COR-L47 (cell line): ENCODE measurements at regions not wholly inside any gene's neighbourhood (a gene's known extent, or its start where the extent isn't known, plus 50 kb on each side); places are given as distances from the start of the nearest gene placed in this dataset.
A peak's percentile ranks its signal among the peaks of the same experiment; 100 is the strongest.

Experiments used
- DNase-seq: peaks from one replicate; lab custom pipeline; 2025; lab: John Stamatoyannopoulos, UW

DNA sequence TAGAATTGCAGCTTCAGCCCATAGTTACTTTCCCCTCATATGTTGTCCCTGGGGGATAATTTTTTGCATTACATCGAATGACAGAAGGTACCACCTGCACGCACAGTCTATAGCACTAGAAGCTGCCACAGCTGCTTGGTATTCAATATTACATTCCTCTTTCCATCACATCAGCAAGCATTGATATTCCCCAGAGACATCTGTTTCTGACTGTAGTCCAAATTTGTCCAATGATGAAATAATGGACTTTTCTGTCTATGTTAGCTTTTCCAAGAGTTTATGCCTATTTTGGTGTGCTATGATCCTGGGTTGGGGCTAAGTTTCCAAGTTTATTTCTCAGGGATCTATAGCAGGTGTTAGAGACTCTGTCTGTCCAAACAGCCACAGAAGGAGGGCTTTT, 335.4 kb downstream of the LRIG3 start:
- no peak for DNase-seq

DNA sequence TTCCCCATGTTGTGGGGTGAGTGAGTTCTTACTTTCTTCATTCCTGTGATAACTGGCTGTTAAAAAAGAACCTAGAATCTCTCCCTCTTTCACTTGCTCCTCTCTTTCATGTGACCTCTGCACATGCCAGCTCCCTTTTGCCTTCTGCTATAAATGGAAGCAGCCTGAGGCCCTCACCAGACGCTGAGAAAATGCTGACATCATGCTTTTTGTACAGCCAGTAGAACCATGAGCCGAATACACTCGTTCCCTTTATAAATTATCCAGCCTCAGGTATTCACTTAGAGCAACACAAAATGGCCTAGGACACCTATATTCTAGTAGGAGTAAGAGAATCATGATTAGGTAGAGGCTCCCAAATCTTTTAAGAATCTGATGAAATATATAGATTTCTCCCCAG, 333.5 kb downstream of the LRIG3 start:
- DNase-seq, result no peak

DNA sequence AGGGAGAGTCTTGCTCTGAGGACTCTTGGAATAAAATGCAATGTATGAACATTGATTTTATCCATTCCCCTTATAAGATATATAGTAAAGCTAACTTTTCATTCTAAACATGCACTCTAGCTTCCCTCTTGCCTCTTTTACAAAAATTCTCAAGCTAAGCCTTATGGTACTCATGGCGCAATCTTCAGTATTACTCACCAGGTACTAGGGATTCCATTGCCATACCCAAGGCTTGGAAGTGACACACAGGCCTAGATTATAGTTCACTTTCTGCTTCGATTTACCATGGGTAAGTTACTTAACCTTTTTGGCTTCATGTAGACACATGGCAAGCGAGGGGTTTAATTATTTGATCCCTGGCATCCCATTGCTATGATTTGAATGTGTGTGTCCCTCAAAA, 331.5 kb downstream of the LRIG3 start:
- DNase-seq, result no peak

DNA sequence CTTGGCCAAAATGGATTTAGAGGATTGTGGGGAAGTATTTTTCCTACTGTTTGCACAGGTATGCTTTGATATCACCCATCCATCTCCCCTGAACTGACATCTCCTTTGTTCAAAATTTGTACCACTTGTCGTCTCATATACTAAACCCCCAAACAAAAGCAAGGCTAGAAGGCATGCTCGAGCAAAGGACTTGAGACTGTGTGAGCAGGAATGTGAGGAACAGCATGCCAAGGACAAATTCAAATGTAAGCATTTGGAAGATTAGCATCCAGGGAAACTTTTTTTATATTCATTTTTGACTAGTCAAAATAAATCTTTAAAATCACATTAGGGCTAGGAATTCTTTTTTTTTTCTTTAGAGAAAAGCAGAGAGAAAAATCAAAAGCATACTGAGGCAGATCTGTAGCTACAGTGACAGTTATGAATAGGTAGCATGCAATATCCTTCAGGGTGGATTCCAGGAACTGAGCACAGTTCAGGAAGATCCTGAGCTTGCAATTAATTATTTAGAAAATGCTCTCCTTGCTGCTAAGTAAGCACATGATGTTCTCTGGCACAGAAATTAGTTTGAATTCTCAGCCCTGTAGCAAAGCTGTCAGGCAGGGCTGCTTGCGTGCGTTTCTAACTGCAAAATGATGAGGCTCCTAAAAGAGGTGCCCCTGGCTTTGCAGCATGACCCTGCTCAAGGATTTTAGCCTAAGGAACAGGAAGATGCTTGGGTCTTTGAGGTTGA, 327.7 kb downstream of the LRIG3 start:
- no peak for DNase-seq

DNA sequence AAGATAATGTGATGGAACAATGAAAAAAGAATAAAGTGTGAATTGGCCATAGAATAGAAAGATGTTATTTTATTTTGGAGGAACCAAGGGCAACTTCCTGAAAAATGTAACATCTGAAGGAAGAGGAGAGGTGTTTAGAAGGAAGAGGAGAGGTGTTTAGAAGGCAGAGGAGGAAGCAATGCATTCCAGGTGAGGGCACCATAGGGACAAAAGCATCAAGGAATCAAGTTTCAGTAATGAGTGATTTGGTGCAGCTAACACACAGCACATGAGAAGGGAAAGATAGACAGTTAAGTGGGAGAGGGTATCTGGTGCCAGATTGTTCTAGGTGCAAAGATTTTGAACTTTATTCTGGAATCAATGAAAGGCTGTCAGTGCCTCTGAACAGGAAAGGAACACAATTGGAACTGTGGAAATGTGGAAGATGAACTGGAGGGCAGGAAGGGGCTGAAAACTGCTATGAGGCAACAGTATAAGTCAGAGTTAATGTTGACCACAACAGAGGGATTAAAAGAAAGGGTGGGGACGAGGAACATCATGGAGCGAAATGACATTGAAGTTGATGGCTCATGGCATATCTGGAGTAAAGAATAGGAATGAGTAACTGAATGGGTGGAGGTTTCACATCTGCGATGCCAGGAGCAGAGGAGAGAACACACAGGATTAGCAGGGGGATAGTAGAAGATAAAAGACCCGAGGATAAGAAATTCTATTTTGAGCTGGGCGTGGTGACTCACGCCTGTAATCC, 326.6 kb downstream of the LRIG3 start:
- DNase-seq, result no peak

DNA sequence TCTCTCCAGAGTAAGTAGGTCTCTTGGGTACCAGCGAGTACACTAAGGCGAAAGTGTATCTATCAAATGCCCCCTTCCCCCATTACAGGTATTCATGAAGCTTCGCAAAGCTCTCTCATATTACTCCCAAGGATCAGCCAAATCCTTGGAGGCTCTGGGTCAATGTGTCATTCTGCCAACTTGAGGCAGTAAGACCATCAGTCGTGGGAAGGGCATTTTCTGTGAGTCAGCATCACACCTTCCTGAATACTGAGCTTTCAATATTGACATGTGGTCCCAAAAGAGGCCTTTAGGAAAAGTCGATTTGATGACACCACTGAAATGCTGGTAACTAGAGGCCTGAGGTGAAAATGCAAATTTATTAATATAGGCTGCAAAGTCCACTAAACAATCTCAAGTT, 323.9 kb downstream of the LRIG3 start:
- DNase-seq, result no peak

DNA sequence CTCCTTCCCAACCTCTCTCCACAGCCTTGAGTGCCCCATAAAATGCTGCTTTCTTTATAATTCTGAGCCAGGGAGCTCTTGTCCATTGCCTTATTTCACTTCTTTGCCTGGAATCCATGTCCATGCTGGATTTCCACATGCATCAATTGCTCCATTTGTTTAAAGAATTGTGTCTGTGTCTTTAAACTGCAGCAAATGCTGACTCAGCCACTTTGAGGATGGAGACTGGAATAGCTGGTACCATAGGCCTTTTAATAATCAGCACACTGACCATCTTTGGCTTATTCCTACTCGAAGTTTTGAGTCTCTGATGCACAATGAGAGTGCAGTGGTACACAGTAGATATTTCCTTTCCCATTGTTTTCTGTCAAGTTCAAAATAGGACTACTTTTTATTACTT, 318.8 kb downstream of the LRIG3 start:
- DNase-seq, result no peak

DNA sequence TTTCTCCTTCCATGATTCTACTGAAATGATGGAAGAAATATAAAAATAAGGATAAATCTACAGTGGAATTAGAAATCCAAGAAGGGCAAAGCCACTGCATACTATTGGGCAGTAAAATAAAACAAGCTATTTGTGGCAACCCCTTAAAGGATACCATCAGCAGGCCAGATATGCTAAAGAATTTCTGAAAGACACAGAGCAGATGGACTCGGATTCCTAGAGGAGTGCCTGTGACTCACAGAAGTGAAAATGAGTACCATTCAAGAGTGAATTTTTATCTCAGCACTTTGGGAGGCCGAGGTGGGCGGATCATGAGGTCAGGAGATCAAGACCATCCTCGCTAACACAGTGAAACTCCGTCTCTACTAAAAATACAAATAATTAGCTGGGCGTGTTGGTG, 318.1 kb downstream of the LRIG3 start:
- DNase-seq, result no peak

DNA sequence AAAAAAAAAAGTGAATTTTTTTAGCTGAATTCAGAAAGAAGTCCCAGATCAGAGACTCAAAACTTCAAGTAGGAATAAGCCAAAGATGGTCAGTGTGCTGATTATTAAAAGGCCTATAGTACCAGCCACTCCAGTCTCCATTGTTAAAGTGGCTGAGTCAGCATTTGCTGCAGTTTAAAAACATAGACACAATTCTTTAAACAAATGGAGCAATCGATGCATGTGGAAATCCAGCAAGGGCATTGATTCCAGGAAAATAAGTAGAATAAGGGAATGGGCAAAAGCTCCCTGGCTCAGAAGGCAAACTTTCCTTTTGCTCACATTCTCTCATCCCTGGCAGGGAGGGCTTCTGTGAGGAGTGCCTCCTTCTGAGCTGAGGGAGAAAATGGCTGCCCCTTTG, 317.6 kb downstream of the LRIG3 start:
- DNase-seq, result no peak

DNA sequence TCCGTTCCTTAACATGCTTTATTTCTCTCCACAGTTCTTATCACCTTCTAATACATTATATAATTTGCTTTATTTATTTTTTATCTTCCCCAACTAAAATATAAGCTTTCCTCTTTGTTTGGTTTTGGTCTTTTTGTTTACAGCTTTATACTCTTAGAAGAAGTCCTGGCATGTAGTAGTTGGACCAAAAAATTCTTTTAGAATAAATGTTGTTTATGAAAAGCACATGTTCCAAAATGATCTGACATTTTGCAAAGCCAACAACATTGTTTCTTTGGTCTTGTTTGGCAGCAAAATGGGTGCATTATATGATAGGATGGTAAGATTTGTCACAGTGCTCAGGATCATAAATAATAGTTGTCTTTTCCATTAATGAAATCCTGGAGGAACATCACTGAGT, 312.5 kb downstream of the LRIG3 start:
- DNase-seq, result no peak

DNA sequence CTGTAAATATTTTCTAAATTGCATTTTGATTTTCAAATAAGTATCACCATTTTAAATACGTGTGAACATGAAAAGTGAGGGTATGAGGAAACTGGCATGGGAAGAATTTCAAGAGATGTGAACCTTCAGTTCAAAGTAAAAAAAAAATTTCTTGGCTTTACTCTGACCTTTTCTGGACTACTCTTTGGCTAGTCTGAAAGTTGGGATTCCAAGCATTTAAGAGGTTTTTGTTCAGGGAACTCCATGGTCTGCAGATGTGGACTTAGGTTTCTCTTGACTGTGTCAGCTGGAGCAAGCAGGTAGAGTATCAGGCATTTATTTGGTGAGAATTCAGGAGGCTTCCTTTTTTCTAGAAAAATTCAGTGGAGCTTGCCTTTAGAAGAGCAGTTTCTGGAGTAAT, 311.6 kb downstream of the LRIG3 start:
- no peak for DNase-seq

DNA sequence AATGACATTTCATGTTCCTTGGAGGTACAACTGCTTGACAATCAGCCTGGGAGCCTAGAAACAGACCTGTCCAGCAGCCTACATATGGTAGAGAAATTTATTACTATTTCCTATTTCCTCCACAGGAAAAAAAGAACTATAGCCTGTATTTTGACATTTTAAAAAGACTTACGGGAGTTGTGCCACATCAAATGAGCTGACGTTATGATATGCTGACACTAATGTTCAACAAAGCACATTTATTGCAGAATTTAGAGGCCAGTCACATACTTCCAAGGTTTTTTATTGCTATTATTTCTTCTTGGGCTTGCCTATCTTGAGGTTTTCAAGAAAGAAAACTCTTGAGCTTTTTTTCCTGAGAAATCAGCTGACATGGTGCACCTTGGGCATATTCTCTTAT, 305.3 kb downstream of the LRIG3 start:
- no peak for DNase-seq

DNA sequence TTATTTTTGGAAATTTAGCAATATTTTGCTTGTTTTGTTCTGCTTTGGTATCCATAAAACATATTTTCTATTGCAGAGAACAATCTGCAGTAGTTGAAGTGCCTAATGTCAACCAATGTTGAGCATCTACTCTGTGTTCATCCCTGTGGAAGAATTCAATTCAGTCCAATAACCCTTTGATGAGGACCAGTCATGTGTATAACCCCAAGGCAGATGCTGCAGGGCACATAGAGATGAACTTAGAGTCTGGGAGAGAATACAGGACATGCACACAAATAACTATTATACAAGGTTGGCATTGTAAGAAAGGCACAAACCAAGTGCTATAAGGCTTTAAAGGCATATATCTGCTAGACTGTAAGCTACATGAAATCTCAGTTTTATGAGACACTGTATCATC, 304.7 kb downstream of the LRIG3 start:
- no peak for DNase-seq

DNA sequence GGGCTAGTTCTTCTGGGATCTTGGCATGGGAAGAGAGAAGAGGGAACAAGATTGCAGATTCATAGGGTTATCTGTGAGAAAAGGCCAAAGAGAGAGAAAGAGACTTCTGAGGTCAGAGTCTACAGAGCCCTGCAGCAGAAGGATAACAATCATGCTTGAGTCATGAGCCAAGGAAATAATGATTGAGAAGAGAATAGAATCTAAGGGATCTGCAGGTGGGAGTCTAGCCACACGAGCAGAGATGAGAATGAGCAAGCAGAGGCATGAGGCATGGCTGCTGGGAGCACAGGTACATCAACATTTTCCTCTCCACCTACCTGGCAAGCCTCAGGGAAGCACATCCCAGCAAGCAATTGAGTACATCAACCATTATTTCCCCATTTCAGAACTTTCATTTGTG, 303.7 kb downstream of the LRIG3 start:
- DNase-seq, result no peak

DNA sequence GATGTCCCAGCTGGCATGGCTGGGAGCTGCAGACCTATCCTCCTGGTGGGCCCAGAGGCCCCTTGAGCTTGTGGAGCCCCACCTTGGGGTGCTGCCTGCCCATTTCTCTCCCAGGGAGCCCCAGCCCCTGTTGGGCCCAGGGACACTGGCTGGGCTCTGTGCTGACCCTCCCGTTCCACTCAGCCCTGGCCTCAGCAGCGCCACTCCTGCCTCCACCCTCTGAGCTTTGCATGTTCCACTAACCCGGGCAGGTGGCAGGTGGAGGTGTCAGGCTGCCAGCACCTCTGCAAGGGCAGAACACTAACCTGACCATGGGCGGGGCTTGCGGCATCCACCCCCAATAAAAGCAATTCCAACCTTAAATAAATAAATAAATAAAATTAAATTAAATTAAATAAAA, 299.2 kb downstream of the LRIG3 start:
- DNase-seq, result no peak

DNA sequence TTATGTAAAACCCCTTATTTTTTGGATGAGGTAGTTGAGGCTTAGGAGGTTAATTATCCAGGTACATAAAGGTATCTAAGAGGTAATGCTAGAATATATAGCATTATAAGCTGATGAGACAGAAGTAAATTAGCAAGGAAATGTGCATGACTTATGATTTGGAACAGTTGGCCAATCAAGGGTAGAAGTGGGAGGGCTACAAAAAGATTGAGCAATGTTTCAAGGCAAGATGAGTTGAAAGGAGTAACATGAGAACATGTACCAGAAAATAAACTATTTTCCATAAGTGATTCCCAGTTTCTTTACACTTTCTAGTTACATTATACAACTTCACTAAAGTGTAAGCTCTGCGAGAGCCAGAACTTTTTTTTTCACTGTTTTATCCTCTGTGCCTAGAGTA, 290.9 kb downstream of the LRIG3 start:
- DNase-seq, result no peak

DNA sequence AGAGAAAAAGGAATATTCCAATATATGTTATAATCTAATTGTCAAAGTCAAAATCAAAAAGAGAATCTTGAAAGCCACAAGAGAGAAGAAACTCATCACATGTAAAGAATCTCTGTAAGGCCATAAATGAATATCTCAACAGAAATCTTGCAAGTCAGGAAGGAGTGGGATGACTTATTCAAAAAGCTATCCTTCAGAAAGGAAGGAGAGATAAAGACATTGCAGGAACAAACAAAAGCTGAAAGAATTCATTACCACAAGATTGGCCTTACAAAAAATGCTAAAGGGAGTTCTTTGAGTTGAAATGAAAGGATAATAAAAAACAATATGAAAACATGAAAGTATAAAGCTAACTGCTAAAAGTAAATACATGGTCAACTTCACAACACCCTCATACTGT, 286.8 kb downstream of the LRIG3 start:
- no peak for DNase-seq

DNA sequence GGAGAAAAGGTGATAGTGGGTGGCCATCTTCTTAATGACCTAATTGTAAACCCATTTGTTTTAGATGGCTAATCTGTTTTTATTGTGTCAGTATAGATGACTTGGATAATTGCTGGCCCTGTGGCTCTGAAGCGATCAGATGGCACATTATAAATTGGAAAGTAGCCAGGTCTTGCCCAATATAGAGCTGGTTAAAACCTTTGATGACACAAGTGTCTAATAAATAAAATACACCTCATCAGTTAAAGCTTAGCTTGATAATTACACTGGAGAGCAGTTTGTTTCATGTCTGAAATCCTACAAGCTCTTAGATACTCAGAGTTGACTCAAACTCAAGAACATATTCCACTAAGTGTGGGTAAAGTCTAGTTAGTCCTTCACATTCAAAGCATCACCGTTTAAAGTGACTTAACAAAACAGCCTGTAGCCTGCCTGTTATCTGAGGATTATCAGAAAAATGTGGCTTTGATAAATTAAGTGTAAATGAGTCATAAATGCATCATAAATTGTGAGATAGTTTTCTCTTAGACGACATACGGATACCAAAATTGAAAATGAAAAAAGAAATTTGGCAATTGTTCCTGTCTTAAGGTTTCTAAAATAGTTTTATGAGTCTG, 280.9 kb downstream of the LRIG3 start:
- DNase-seq, result peak; percentile 70

DNA sequence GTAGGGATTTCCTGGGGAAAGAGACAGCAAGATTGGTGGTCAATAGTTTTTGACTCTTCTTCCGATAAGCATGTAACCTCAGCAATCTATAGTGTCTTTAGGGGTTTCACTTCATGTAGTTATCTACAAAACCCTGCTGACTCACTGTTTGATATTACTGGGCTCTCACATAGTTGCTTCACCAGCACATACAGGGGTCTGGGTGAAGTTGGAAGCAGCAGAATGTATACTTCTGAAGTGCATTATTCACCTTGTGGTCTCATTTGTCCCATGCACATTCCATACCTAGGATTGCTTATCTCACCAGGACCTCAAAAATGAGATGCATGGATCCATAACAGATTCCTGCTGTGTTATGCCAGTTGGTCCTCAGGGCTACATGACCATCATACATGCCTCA, 280.0 kb downstream of the LRIG3 start:
- DNase-seq, result no peak

DNA sequence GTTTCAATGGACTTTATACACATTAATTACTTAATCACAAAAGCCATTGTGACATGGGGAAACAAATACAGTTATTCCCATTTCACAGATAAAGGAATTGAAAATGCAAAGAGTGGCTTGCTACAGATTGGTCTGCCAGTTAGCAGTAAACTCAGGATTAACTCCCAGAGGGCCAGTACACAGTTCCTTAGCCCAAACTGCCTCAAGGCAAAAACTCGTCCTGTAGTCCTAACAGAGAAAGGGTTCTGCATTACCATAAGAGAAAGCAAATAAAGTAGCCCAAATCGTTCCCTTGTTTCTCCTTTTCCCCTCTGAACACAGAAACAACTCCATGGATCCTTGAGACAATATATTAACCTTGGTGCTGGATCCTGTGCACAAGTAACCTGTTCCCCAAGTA, 274.4 kb downstream of the LRIG3 start:
- no peak for DNase-seq

DNA sequence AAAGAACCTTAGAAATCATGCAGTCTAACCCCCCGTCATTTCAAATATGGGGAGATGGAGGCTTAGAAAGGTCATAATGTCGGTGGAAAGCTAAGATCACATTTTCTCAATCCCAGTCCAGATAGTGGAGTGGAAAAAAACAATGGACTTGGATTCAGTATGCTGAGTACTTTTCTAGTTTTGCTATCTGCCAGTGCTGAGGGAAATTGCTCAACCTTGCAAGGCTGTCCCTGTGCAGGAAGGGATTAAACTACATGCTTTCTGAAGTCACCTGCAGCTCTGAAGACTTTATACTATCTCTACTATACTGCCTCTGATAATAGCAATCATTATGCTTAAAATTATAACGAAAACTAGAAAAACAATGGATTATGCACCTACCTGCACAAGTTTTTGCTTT, 272.8 kb downstream of the LRIG3 start:
- no peak for DNase-seq

DNA sequence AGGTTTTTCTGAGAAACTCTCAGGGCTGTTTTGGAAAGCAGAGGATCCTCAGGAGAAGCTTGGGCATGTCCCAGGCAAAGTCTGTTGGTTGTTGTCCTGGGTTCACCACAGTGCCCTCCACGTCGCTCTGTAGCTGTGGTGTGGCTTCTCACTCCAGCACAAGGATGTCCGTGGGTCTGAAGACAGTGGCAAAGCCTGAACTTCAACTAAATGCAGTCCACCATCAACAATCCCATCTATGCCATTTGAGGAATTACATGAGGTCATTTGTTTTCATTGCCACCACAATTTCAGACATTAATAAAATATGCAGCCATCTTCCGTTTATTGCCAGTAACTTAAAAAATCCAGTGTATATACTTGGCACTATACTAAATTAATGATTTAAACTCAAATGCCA, 272.1 kb downstream of the LRIG3 start:
- no peak for DNase-seq

DNA sequence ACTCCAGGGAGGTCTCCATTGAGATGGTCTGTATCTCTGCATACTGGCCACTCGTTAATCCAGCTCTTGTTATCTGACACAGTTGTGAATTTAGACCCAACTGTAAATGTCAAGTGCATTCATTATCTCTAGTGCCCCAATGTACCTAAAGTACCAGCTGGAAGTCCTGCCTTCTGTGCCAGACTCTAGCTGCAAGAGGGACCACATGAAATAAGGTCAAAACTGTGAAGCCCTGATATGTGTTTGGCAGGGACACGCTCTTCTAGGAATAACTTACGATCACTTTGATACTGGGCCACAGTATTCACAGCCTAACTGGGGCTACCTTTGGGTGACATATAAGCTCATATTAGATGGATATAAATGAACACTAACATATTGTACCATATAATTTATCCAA, 268.5 kb downstream of the LRIG3 start:
- no peak for DNase-seq

DNA sequence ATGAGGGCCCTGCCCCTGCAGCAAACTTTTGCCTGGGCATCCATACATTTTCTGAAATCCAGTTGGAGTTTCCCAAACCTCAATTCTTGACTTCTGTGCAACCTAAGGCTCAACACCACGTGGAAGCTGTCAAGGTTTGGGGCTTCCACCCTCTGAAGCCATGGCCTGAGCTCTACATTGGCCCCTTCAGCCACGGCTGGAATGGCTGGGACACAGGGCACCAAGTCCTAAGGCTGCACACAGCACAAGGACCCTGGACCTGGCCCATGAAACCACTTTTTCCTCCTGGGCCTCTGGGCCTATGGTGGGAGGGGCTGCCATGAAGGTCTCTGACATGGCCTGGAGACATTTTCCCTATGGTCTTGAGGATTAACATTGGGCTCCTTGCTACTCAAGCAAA, 266.3 kb downstream of the LRIG3 start:
- no peak for DNase-seq
